SK-N-SH treated with all-trans-retinoic acid at 6 μM for 48 hours (cell line): ENCODE measurements at regions not wholly inside any gene's neighbourhood (a gene's known extent, or its start where the extent isn't known, plus 50 kb on each side); places are given as distances from the start of the nearest gene placed in this dataset.

Source experiments
- CREB5 ChIP-seq: fragments of 250-450 bp; sonication (Bioruptor Pico); IDR thresholded peaks from 2 replicates; pipeline ENCODE4 v1.5.1; 2020; ENCODE audit warnings: low read depth, mild to moderate bottlenecking, moderate library complexity
- CSDC2 ChIP-seq: fragments of 250-450 bp; sonication (Bioruptor Pico); IDR thresholded peaks from 2 replicates; pipeline ENCODE4 v1.5.0; 2020; ENCODE audit warnings: mild to moderate bottlenecking, moderate library complexity
- PATZ1 ChIP-seq: fragments of 250-450 bp; sonication (Bioruptor Pico); IDR thresholded peaks from 2 replicates; pipeline ENCODE4 v1.8.0; 2020; ENCODE audit warnings: mild to moderate bottlenecking, moderate library complexity, borderline replicate concordance
- POU6F1 ChIP-seq: fragments of 250-450 bp; sonication (Bioruptor Pico); IDR thresholded peaks from 2 replicates; pipeline ENCODE4 v1.8.0; 2021; ENCODE audit warnings: low read depth, mild to moderate bottlenecking, moderate library complexity, borderline replicate concordance
- RARB ChIP-seq: fragments of 250-450 bp; sonication (Bioruptor Pico); IDR thresholded peaks from 2 replicates; pipeline ENCODE4 v1.8.0; 2021; ENCODE audit warnings: mild to moderate bottlenecking, moderate library complexity
- SNAI2 ChIP-seq: fragments of 250-450 bp; sonication (Bioruptor Pico); IDR thresholded peaks from 2 replicates; pipeline ENCODE4 v1.5.0; 2020; ENCODE audit warnings: mild to moderate bottlenecking, moderate library complexity
- ZC3H10 ChIP-seq: fragments of 250-450 bp; sonication (Bioruptor Pico); IDR thresholded peaks from 2 replicates; pipeline ENCODE4 v1.5.1; 2021; ENCODE audit warnings: mild to moderate bottlenecking, moderate library complexity
- ZNF70 ChIP-seq: fragments of 450-650 bp; formaldehyde crosslinking; IDR thresholded peaks from 2 replicates; pipeline ENCODE4 v1.5.0; 2020; ENCODE audit warnings: mild to moderate bottlenecking, moderate library complexity
- ZNF8 ChIP-seq: fragments of 450-650 bp; formaldehyde crosslinking; IDR thresholded peaks from 2 replicates; pipeline ENCODE4 v1.5.0; 2020; ENCODE audit warnings: mild to moderate bottlenecking, moderate library complexity

GRCh38 chr2:8002765-8003393 lies 679.0 kb upstream of the ID2 start:
- no peak for TF ChIP-seq ZNF70 (CRISPR knock-in tag)
- TF ChIP-seq CREB5 (CRISPR knock-in tag) = no peak
- no peak for TF ChIP-seq RARB (CRISPR knock-in tag)
- TF ChIP-seq SNAI2 (CRISPR knock-in tag) = no peak
- no peak for TF ChIP-seq CSDC2 (CRISPR knock-in tag)
- no peak for TF ChIP-seq PATZ1
- TF ChIP-seq ZNF8 (CRISPR knock-in tag) = no peak
- TF ChIP-seq ZC3H10 = no peak
- TF ChIP-seq POU6F1 (CRISPR knock-in tag) = no peak
